Activated gamma-delta T cell (primary cell): ENCODE measurements at regions not wholly inside any gene's neighbourhood (a gene's known extent, or its start where the extent isn't known, plus 50 kb on each side); places are given as distances from the start of the nearest gene placed in this dataset.

ENCODE experiments used
- DNase-seq: peaks from one replicate; lab custom pipeline; 2025; lab: John Stamatoyannopoulos, UW

DNA sequence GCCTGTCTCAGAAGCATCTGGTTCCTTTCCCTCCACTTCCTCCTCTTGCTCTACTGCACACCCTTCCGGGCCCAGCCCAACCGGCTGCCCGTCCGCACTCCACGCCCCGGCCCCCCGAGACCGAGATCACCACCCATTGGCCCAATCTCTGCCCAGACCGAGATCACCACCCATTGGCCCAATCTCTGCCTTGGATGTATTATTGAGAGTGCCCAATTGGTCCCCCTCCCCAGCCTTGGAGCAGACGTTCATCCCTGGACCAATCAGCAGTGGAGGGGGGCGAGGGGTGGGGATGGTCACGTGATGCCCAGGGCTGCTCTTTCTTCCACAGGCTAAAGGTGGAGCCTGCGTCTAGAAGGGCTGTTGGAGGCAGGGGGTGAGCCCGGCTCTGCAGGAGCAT, 75.6 kb upstream of the TMEM132C start:
- DNase-seq = no peak

DNA sequence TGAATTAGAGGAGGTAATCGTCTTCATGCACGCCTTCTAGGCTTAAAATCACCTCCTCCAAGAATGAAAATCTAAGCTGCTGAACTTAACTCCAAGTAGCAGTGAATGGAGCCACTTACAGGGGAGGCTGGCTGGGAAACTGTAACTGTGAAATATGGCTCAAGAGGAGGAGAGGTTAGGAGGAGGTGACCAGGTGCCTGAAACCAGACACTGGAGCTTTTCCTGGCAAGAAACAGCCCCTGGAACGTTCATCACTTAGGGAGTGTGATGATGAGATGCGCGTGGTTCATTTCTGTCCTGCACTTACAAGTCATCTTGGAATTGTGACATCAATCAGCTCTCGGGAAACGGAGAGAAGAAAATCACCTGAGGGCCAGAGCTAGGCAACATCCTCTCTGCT, 62.3 kb upstream of the TMEM132C start:
- DNase-seq = no peak

GRCh38 chr12:128205145-128205544, 61.8 kb upstream of the TMEM132C start:
- no peak for DNase-seq

GRCh38 chr12:128205758-128206157, 61.2 kb upstream of the TMEM132C start:
- DNase-seq = no peak
